ENCODE measurements at regions not wholly inside any gene's neighbourhood (a gene's known extent, or its start where the extent isn't known, plus 50 kb on each side); places are given as distances from the start of the nearest gene placed in this dataset.

GRCh38 chr11:91243630-91244029 is 981.0 kb upstream of the FAT3 start:
- POLR2A ChIA-PET: no interaction called here

GRCh38 chr11:91243051-91243450 is 981.6 kb upstream of the FAT3 start:
- Histone ChIP-seq H3K36me3 (replicated peaks in 1 of 2; ENCODE audit: control insufficient read depth in 1 of 2, insufficient read depth in 2 of 2, low read length in 1 of 2) (no peaks in the 10 kb centered on the region), H3K9me3 (no peaks in the 10 kb centered on the region), H3K4me1 (ENCODE audit: control insufficient read depth in 1 of 2, insufficient read depth in 2 of 2, low read depth in 1 of 2, low read length in 1 of 2) (no peaks in the 10 kb centered on the region), H3K9ac (no peak overlapping the region), H4K20me1 (ENCODE audit: insufficient read depth) (no peaks in the 10 kb centered on the region), H3K4me2 (no peak overlapping the region), H2AFZ (ENCODE audit: low read depth) (no peak overlapping the region), H3K9me2 (no peaks in the 10 kb centered on the region), H3K4me3 (ENCODE audit: low read depth in 2 of 2, low read length in 1 of 2) (no peak overlapping the region), H3F3A (replicated peaks; ENCODE audit: insufficient read depth) (no peaks in the 10 kb centered on the region), H3K79me2 (ENCODE audit: insufficient read depth) (no peaks in the 10 kb centered on the region), H3K27ac (ENCODE audit: low read depth in 2 of 2, low read length in 1 of 2) (no peak overlapping the region), H3K27me3 (ENCODE audit: insufficient read depth) (no peaks in the 10 kb centered on the region)
- TF ChIP-seq RCOR1 (IDR thresholded peaks at IDR 0.05; ENCODE audit: low read length) (no peak), GATA2 (CRISPR knock-in tag; IDR thresholded peaks at IDR 0.05) (no peak), ELF1 (IDR thresholded peaks at IDR 0.05) (no peak), FOXJ3 (CRISPR knock-in tag; IDR thresholded peaks at IDR 0.05) (no peak), SIN3A (IDR thresholded peaks at IDR 0.05; ENCODE audit: borderline replicate concordance, low read depth, low read length) (no peak), EZH2phosphoT487 (IDR thresholded peaks at IDR 0.05; ENCODE audit: borderline replicate concordance, low read depth) (no peak)
- no peak for DNase-seq
- 67% methylated on average over 3 of the region's 3 CpGs for WGBS (ENCODE audit: low lambda C conversion rate)
- ChIA-PET CTCF (interaction anchor here (1.5 kb wide), 1 partner anchor 12 kb away, joined by 4 read pairs; no protein-coding TSS in a partner anchor), POLR2A (no interaction called here)

More at GRCh38 chr11:91243630-91244029, 981.0 kb upstream of the FAT3 start:
- Histone ChIP-seq H3K4me1 (ENCODE audit: control insufficient read depth in 1 of 2, insufficient read depth in 2 of 2, low read depth in 1 of 2, low read length in 1 of 2) (no peaks in the 10 kb centered on the region), H2AFZ (ENCODE audit: low read depth) (no peak overlapping the region), H3K4me3 (ENCODE audit: low read depth in 2 of 2, low read length in 1 of 2) (no peak overlapping the region), H3K9me3 (no peaks in the 10 kb centered on the region), H3K9ac (no peak overlapping the region), H3K36me3 (replicated peaks in 1 of 2; ENCODE audit: control insufficient read depth in 1 of 2, insufficient read depth in 2 of 2, low read length in 1 of 2) (no peaks in the 10 kb centered on the region), H3K27me3 (ENCODE audit: insufficient read depth) (no peaks in the 10 kb centered on the region), H3F3A (replicated peaks; ENCODE audit: insufficient read depth) (no peaks in the 10 kb centered on the region), H4K20me1 (ENCODE audit: insufficient read depth) (no peaks in the 10 kb centered on the region), H3K79me2 (ENCODE audit: insufficient read depth) (no peaks in the 10 kb centered on the region), H3K27ac (ENCODE audit: low read depth in 2 of 2, low read length in 1 of 2) (no peak overlapping the region), H3K4me2 (no peak overlapping the region), H3K9me2 (no peaks in the 10 kb centered on the region)
- CTCF ChIA-PET: interaction anchor here (1.5 kb wide), 1 partner anchor 12 kb away, joined by 4 read pairs; no protein-coding TSS in a partner anchor
- WGBS (ENCODE audit: low lambda C conversion rate): 56% methylated on average over 2 of the region's 2 CpGs
- DNase-seq: no peak
- no peak for TF ChIP-seq GATA2 (CRISPR knock-in tag; IDR thresholded peaks at IDR 0.05)
- no peak for TF ChIP-seq PBX3 (IDR thresholded peaks at IDR 0.05)

- no peak for DNase-seq
- TF ChIP-seq CTCF (IDR thresholded peaks at IDR 0.05): no peak
- TF ChIP-seq GABPA (IDR thresholded peaks at IDR 0.05; ENCODE audit: low read depth): no peak
- no peak for TF ChIP-seq EP300 (IDR thresholded peaks at IDR 0.05; ENCODE audit: borderline replicate concordance in 1 of 2, low read depth in 1 of 2, low read length in 1 of 2)
- no peak for TF ChIP-seq YY1 (IDR thresholded peaks at IDR 0.05; ENCODE audit: low read depth)
- TF ChIP-seq ZBTB33 (IDR thresholded peaks at IDR 0.05; ENCODE audit: borderline replicate concordance, low read depth): no peak
- TF ChIP-seq CHD2 (IDR thresholded peaks at IDR 0.05; ENCODE audit: low read length, partially characterized antibody): no peak
- TF ChIP-seq USF1 (IDR thresholded peaks at IDR 0.05; ENCODE audit: borderline replicate concordance, low read depth): no peak
- no peak for TF ChIP-seq RCOR1 (IDR thresholded peaks at IDR 0.05; ENCODE audit: low read length)
- no peak for TF ChIP-seq USF2 (IDR thresholded peaks at IDR 0.05; ENCODE audit: borderline replicate concordance, low read depth, low read length)
- H3K4me1 ChIP-seq (ENCODE audit: control insufficient read depth in 1 of 2, insufficient read depth in 2 of 2, low read depth in 1 of 2, low read length in 1 of 2): no peaks in the 10 kb centered on the region
- no peak overlapping the region for H3K27ac ChIP-seq (ENCODE audit: low read depth in 2 of 2, low read length in 1 of 2)
- H3K9ac ChIP-seq: no peak overlapping the region
- CTCF ChIA-PET: interaction anchor here (1.1 kb wide), 1 partner anchor 10 kb away, joined by 3 read pairs; no protein-coding TSS in a partner anchor
- no peaks in the 10 kb centered on the region for H3K36me3 ChIP-seq (replicated peaks in 1 of 2; ENCODE audit: control insufficient read depth in 1 of 2, insufficient read depth in 2 of 2, low read length in 1 of 2)
- no peaks in the 10 kb centered on the region for H3F3A ChIP-seq (replicated peaks; ENCODE audit: insufficient read depth)
- no peaks in the 10 kb centered on the region for H3K27me3 ChIP-seq (ENCODE audit: insufficient read depth)
- no peaks in the 10 kb centered on the region for H3K9me2 ChIP-seq
- WGBS (ENCODE audit: low lambda C conversion rate): 75% methylated on average over 3 of the region's 3 CpGs
- H3K4me2 ChIP-seq: no peak overlapping the region
- H3K79me2 ChIP-seq (ENCODE audit: insufficient read depth): no peaks in the 10 kb centered on the region
- H3K4me3 ChIP-seq (ENCODE audit: low read depth in 2 of 2, low read length in 1 of 2): no peak overlapping the region
- POLR2A ChIA-PET: no interaction called here
- no peaks in the 10 kb centered on the region for H4K20me1 ChIP-seq (ENCODE audit: insufficient read depth)
- no peak overlapping the region for H2AFZ ChIP-seq (ENCODE audit: low read depth)
- H3K9me3 ChIP-seq: no peaks in the 10 kb centered on the region
Observed at GRCh38 chr11:91241226-91241625, 983.4 kb upstream of the FAT3 start.

Measured in SK-N-SH (cell line).